SU-DHL-6 (cell line): ENCODE measurements at regions not wholly inside any gene's neighbourhood (a gene's known extent, or its start where the extent isn't known, plus 50 kb on each side); places are given as distances from the start of the nearest gene placed in this dataset.

Experiments used
- CTCF ChIP-seq: fragments of 200-600 bp; sonication (generic); IDR thresholded peaks from one replicate; pipeline ENCODE4 v1.5.1; 2017; ENCODE audit warnings: antibody characterized with exemption, mild to moderate bottlenecking, low read length, moderate library complexity; ENCODE audit not compliant: insufficient read depth, poor library complexity, severe bottlenecking
- EZH2phosphoT487 ChIP-seq: fragments of 200-600 bp; sonication (generic), shearing (Covaris generic); conservative IDR thresholded peaks from 2 replicates; pipeline ENCODE4 v1.6.1; 2018; ENCODE audit warnings: mild to moderate bottlenecking, antibody characterized with exemption, low read length, moderate library complexity, mixed read lengths

DNA sequence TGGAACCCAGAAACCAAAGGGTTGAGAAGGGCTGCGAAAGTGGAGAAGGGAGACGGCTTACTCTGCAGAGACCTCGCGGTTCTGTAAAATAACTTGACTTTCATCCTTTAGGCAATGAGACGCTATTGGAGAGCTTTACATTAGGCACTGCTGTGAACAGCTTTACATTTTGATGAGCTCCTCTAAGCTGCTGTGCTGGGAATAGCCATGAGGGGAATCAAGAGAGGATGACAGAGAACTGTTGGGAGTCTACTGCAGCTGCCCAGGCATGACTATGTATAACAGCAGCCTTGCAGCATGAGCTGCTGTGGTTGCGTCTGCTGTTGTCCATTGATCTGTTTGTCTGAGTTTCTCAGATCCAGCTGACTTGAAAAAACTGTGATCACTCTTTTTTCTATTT lies 310.8 kb upstream of the MAP2 start:
- TF ChIP-seq CTCF (no peak), EZH2phosphoT487 (no peak)
